GM21447 (cell line): ENCODE measurements at regions not wholly inside any gene's neighbourhood (a gene's known extent, or its start where the extent isn't known, plus 50 kb on each side); places are given as distances from the start of the nearest gene placed in this dataset.

Experiments used
- ATAC-seq: cut with Tn5 transposase; IDR thresholded peaks from one replicate; pipeline ENCODE4 v1.9.1; 2021; ENCODE audit not compliant: unreplicated experiment

- no peak for ATAC-seq
Observed at GRCh38 chr9:118457171-118458000, 753.2 kb downstream of the TLR4 start.

DNA sequence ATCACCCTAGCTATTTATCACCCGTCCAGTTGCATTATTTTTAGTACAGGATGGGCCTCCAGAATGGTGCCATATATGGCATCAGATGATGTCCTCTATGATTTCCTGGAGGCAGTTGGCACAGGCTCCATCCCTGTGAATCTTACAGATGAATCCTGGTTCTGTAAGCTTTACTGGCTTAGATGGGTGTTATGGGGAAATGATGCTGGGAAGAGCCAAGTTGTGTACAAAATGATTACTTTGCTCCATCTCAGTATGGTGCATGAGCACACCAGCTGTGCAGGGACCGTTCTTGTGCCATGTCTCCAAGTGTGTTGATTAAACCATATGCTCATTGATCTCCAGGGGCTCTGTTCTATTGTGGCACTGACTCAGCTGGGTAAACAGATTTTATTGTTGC, 755.7 kb downstream of the TLR4 start:
- ATAC-seq, result no peak

GRCh38 chr9:118463419-118463818, 759.2 kb downstream of the TLR4 start:
- ATAC-seq, result no peak

DNA sequence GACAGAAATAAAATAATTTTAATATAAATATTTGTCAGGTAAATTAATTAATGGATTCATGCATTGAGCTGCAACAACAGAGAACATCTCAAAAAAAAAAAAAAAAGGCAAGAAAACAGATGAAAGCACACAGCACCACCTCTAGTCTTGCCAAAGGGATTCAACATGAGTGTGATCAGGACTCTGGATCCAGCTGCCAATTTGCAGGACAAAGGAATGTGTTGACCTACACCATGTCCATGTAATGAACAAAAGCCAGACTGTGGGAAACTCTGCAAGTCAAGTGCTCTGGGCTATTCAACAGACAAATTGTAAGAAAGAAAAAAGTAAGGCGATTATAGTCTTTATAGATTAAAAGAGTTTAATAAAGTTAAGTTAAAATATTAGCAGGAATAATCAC, 769.3 kb downstream of the TLR4 start:
- ATAC-seq, result no peak

DNA sequence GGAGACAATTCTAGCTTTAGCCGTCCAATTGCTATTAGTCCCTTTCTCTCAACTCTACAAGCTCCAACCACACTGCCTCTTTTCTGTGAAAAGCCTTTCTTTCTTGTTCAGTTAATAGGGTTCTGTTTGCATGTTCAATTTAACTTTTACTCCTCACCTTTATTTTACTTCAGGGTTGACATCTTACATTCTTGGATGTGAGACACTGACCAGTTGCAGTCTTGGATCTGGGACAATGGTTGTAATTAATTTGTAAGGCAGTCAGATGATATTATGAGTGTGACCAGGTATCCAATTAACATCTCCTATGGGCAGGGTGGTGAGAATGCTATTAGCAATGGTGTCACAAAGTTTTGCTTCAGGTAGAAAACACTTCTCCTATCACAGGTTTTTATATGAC, 774.5 kb downstream of the TLR4 start:
- no peak for ATAC-seq

DNA sequence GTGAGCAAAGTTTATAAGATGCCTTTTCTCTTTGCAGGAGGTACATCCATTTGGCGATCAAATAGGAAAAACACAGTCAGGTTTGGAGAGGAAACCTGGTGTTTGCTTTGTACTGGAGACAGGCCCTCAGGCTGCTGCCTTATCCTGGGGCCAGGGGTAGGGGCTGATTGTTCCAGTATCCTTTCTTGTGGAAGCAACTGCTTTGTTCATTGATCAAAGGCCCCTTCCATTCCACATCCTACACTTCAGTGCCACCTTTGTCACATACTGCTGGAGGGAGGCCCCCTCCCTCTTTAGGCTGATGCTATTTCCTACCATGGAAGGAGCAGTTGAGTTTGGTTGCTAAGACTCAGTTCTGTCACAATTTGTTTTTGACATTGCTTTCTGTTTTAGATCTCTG, 778.1 kb downstream of the TLR4 start:
- ATAC-seq, result no peak

DNA sequence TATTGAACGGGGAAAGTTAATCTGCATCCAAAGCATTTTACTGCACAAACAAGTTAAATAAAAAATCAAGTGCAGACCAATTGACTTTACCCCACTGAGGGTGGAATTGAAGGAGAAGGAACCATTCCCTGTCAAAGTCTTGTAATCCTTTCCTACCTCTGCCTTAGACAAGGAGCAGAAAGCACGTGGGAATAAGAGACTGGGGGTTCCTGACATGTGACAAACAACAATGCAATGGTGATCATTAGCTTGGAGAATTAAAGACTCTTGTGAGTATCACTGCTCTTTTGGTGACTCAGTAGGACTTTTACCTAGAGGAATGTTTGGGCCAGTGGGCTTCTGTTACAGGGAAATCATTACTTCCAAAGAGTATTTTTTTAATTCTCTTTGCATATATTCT, 779.5 kb downstream of the TLR4 start:
- no peak for ATAC-seq

GRCh38 chr9:118503236-118503635, 799.0 kb downstream of the TLR4 start:
- ATAC-seq, result no peak

- ATAC-seq, result no peak
Observed at GRCh38 chr9:118510711-118511110, 806.5 kb downstream of the TLR4 start.

DNA sequence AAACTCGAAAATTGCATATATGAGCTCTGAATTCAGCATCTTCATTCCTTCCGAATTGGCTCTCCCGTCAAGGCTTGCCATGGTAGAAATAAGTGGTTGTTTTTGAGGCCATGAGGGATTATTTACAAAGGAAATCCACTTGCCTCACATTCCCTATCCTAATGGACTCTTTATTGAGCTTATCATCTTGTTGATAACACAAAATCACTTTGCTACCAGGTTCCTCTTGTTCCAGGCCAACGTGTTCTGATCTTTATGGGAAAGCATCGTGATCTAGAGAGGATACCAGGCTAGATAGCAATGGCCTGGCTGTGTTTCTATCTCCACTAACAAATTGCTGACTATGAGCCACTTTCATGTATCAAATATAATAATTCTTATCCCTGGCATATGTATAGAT, 811.7 kb downstream of the TLR4 start:
- ATAC-seq, result no peak

DNA sequence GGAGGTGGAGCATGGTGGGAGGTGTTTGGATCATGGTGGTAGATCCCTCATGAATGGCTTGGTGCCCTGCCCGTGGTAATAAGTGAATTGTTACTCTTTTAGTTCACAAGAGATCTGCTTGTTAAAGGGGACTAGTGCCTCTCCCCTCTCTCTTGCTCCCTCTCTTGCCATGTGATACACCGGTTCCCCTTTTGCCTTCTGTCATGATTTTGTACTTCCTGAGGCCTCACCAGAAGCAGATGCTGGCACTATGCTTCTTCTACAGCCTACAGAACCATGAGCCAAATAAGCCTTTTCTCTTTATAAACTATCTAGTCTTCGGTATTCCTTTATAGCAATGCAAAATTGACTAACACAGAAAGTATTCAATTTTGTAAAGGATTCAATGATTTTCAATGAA, 817.1 kb downstream of the TLR4 start:
- no peak for ATAC-seq

DNA sequence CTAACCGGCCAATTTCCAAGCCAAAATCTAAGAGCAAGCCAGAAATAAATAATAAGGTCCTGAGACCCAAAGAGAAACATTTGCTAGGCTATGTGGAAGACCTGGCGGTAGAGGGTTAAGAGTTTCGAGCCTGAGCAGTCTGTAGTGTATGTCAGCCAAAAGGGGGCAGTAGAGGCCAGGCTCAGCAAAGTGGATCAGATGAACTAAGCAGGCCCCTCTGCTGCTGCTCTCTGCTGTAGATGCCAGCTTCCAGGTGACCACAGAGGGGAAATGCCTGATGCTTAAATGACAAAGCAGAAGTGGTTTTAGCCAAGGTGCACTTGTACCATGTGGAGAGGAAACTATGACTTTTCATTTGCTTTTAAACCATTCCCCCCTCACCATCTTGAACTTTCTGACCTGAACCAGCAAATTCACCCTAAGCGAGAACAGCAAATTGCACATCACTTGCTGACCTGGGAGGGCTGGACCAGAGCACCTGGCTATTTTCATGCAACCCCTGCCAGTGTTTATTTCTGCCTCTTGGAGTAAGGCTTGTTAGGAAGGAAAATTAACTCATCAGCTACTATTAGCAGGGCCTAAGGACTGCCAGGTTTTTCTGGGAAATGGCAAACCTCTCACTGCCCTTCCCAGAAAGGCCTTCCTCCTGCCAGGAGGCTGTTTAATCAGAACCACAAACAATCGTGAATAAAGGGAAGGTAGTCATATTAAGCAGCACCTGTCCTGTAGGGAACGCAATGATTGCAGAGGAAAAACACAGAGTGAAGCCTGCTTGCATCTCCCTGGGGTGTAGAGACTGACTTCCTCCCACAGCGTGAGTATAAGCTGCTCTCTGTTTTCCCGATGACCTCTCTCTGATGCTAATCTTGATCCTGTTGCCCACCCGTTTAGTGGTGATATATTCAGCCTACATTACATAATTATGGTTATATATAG, 818.2 kb downstream of the TLR4 start:
- ATAC-seq, result peak; percentile 94

DNA sequence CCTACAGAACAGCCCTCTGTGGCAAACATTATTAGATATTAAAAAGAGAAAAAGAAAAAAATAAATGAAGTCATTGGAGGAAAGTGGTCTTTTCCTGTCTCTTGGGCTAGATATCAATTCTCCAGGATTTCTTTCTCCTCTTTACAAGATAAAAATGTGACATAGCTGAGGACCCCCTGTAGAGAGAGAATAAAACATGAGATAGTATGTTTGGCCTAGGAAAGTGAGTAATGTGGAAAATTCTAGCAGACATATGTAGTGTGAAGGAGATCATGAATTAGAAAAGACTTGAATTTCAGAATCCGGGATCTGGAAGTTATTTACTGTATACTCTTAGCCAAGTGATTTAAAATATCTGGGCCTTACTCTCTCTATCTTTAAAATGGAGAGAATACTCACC, 823.1 kb downstream of the TLR4 start:
- no peak for ATAC-seq

GRCh38 chr9:118529210-118529609, 825.0 kb downstream of the TLR4 start:
- ATAC-seq, result peak; percentile 69

DNA sequence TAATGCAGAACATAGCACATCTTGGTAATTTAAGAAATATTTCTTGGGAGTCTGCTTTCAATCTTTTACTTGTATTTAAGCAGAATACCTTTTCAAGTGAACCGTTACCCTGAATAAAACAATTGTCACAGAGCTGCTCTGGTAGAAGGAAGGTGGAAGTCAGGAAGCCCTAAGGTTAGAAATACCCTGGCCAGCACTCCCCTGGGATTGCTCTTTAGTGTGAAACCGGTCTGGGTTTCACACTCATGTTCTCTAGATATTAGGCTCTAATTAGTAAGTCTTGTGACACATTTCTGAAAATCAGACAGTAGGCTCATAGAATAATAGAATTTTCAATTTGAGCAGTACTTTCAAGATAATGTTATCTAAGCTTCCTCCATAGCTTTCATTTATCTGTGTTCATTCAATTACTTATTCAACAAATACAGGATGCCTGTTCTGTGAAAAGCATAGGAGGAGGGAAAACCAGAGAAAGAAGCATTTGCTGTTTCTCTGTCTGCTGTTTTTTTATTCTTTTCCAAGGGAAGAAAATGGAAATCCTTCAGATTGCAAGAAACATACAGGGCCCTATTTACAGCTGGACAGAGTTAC, 825.5 kb downstream of the TLR4 start:
- ATAC-seq, result peak; percentile 94

GRCh38 chr9:118532592-118532991, 828.4 kb downstream of the TLR4 start:
- no peak for ATAC-seq

- no peak for ATAC-seq
Observed at GRCh38 chr9:118533101-118533500, 828.9 kb downstream of the TLR4 start.

- no peak for ATAC-seq
Observed at GRCh38 chr9:118533850-118534249, 829.6 kb downstream of the TLR4 start.

GRCh38 chr9:118536153-118536552, 832.0 kb downstream of the TLR4 start:
- ATAC-seq, result no peak

- ATAC-seq, result no peak
Observed at GRCh38 chr9:118538959-118539358, 830.3 kb downstream of the BRINP1 start.

- ATAC-seq, result no peak
Observed at GRCh38 chr9:118553465-118553864, 815.8 kb downstream of the BRINP1 start.

GRCh38 chr9:118554987-118555386, 814.2 kb downstream of the BRINP1 start:
- no peak for ATAC-seq
